NB4 (cell line): ENCODE measurements at regions not wholly inside any gene's neighbourhood (a gene's known extent, or its start where the extent isn't known, plus 50 kb on each side); places are given as distances from the start of the nearest gene placed in this dataset.

Experiments
- POLR2A ChIP-seq: IDR thresholded peaks from 2 replicates; pipeline ENCODE4 v1.6.1; 2011; ENCODE audit warnings: mild to moderate bottlenecking; ENCODE audit not compliant: insufficient read length; ENCODE audit errors: extremely low read depth
- TF ChIP-seq, protein P1 (sequence below): IDR thresholded peaks from one replicate; pipeline ENCODE4 v1.5.1; 2012; ENCODE audit warnings: low read depth, low read length
- TF ChIP-seq, protein P2 (sequence below): IDR thresholded peaks from 2 replicates; pipeline ENCODE4 v1.6.1; 2011; ENCODE audit warnings: low read depth, low read length

DNA sequence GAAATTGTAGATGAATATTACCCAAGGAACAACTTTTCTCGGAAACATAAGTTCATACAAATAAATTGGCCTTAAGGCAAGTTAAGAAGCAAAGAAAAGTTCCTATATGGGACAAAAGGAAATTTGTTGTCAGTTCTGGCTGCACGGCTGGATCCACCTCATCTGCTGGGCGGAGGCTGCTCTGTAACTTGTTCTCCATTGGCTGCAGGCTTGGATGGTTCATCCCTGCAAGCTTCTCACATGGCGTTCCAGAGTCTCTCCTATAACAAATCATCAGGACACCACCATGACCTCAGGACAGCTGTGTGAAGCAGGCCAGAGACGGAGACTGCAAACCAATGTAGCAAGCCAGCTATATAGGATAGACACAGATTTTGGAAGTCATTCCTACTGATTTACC, 81.4 kb upstream of the DAB2 start:
- TF ChIP-seq, protein P1, sequence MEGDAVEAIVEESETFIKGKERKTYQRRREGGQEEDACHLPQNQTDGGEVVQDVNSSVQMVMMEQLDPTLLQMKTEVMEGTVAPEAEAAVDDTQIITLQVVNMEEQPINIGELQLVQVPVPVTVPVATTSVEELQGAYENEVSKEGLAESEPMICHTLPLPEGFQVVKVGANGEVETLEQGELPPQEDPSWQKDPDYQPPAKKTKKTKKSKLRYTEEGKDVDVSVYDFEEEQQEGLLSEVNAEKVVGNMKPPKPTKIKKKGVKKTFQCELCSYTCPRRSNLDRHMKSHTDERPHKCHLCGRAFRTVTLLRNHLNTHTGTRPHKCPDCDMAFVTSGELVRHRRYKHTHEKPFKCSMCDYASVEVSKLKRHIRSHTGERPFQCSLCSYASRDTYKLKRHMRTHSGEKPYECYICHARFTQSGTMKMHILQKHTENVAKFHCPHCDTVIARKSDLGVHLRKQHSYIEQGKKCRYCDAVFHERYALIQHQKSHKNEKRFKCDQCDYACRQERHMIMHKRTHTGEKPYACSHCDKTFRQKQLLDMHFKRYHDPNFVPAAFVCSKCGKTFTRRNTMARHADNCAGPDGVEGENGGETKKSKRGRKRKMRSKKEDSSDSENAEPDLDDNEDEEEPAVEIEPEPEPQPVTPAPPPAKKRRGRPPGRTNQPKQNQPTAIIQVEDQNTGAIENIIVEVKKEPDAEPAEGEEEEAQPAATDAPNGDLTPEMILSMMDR: no peak
- TF ChIP-seq, protein P2, sequence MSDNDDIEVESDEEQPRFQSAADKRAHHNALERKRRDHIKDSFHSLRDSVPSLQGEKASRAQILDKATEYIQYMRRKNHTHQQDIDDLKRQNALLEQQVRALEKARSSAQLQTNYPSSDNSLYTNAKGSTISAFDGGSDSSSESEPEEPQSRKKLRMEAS: no peak
- no peak for TF ChIP-seq POLR2A
